KMS-11 (cell line): ENCODE measurements at regions not wholly inside any gene's neighbourhood (a gene's known extent, or its start where the extent isn't known, plus 50 kb on each side); places are given as distances from the start of the nearest gene placed in this dataset.
"Not testable (repeated sequence)": the region's sequence is repeated elsewhere in the genome, so short reads cannot be mapped to it uniquely, and the experiment has no call there.

Source experiments
- H2AFZ ChIP-seq: fragments of 200-600 bp; sonication (generic); 2 replicates; pipeline ENCODE4 v1.6.1; 2016; ENCODE audit warnings: antibody characterized with exemption, mixed run types, low read depth
- H3K27ac ChIP-seq: fragments of 200-600 bp; sonication (generic); 2 replicates; pipeline ENCODE4 v1.6.1; 2016; ENCODE audit warnings: mild to moderate bottlenecking, mixed run types
- H3K27me3 ChIP-seq: fragments of 200-600 bp; sonication (generic); 2 replicates; pipeline ENCODE4 v1.6.1; 2017; ENCODE audit warnings: mild to moderate bottlenecking, low read depth, mixed run types, moderate library complexity; ENCODE audit not compliant: insufficient read depth
- H3K36me3 ChIP-seq: fragments of 200-600 bp; sonication (generic); 2 replicates; pipeline ENCODE4 v1.6.1; 2017; ENCODE audit warnings: mild to moderate bottlenecking, mixed run types; ENCODE audit not compliant: insufficient read depth
- H3K4me1 ChIP-seq: fragments of 200-600 bp; sonication (generic); 2 replicates; pipeline ENCODE4 v1.6.1; 2016; ENCODE audit warnings: mild to moderate bottlenecking, low read depth, mixed run types; ENCODE audit not compliant: poor library complexity, severe bottlenecking
- H3K4me2 ChIP-seq: fragments of 200-600 bp; sonication (generic); 2 replicates; pipeline ENCODE4 v1.7.0; 2016; ENCODE audit warnings: mild to moderate bottlenecking, mixed run types
- H3K4me3 ChIP-seq: fragments of 200-600 bp; sonication (generic); IDR thresholded peaks from 2 replicates; pipeline ENCODE4 v1.6.1; 2017; ENCODE audit warnings: low read depth, low read length, mixed read lengths; ENCODE audit not compliant: insufficient read depth
- H3K79me2 ChIP-seq: fragments of 200-600 bp; sonication (generic); 2 replicates; pipeline ENCODE4 v1.6.1; 2016; ENCODE audit warnings: low read depth, mixed run types; ENCODE audit not compliant: insufficient read depth
- H3K9ac ChIP-seq: fragments of 200-600 bp; sonication (generic); 2 replicates; pipeline ENCODE4 v1.6.1; 2016; ENCODE audit warnings: mild to moderate bottlenecking, mixed run types
- H4K20me1 ChIP-seq: fragments of 200-600 bp; sonication (generic); 2 replicates; pipeline ENCODE4 v1.6.1; 2016; ENCODE audit warnings: mild to moderate bottlenecking, mixed run types; ENCODE audit not compliant: insufficient read depth
- CTCF ChIP-seq: fragments of 200-600 bp; sonication (generic); conservative IDR thresholded peaks from 2 replicates; pipeline ENCODE4 v1.6.1; 2017; ENCODE audit warnings: low read depth, mild to moderate bottlenecking, antibody characterized with exemption, low read length, moderate library complexity, mixed read lengths

- Histone ChIP-seq H3K9ac (no peak overlapping the region), H3K27ac (no peak overlapping the region), H3K36me3 (no peaks in the 10 kb centered on the region), H3K4me1 (no peaks in the 10 kb centered on the region), H2AFZ (no peak overlapping the region), H3K79me2 (no peaks in the 10 kb centered on the region), H3K4me3 (no peak overlapping the region), H3K4me2 (no peak overlapping the region), H4K20me1 (no peaks in the 10 kb centered on the region), H3K27me3 (no peaks in the 10 kb centered on the region)
- no peak for TF ChIP-seq CTCF
Measured at GRCh38 chr5:67770431-67771025, 445.0 kb upstream of the PIK3R1 start.

GRCh38 chr5:67765697-67766096 is 449.9 kb upstream of the PIK3R1 start:
- H3K36me3 ChIP-seq, result no peaks in the 10 kb centered on the region
- H3K4me3 ChIP-seq, result no peak overlapping the region
- no peak for TF ChIP-seq CTCF
- H3K27me3 ChIP-seq, result no peaks in the 10 kb centered on the region
- no peak overlapping the region for H2AFZ ChIP-seq
- no peak overlapping the region for H3K27ac ChIP-seq
- H3K9ac ChIP-seq, result no peak overlapping the region
- no peaks in the 10 kb centered on the region for H3K4me1 ChIP-seq
- H3K79me2 ChIP-seq, result no peaks in the 10 kb centered on the region
- no peak overlapping the region for H3K4me2 ChIP-seq
- no peaks in the 10 kb centered on the region for H4K20me1 ChIP-seq

- not testable (repeated sequence) for H4K20me1 ChIP-seq, H3K4me3 ChIP-seq, H3K27ac ChIP-seq, H3K4me1 ChIP-seq, H3K4me2 ChIP-seq, H3K36me3 ChIP-seq, H3K27me3 ChIP-seq, H3K9ac ChIP-seq, H3K79me2 ChIP-seq, H2AFZ ChIP-seq
Measured at GRCh38 chr5:67757771-67758170, 457.8 kb upstream of the PIK3R1 start.

- H3K4me2 ChIP-seq, result no peak overlapping the region
- H2AFZ ChIP-seq, result no peak overlapping the region
- no peak for TF ChIP-seq CTCF
Measured at GRCh38 chr5:67752357-67752708, 463.2 kb upstream of the PIK3R1 start.

GRCh38 chr5:67748165-67748690 is 467.3 kb upstream of the PIK3R1 start:
- Histone ChIP-seq H4K20me1 (peaks cover 4% of the 10 kb centered on the region; the same call in 1 of the 2 replicates), H3K4me3 (no peak overlapping the region), H3K27me3 (no peaks in the 10 kb centered on the region), H3K79me2 (no peaks in the 10 kb centered on the region), H2AFZ (no peak overlapping the region), H3K4me2 (no peak overlapping the region), H3K27ac (no peak overlapping the region), H3K4me1 (no peaks in the 10 kb centered on the region), H3K9ac (no peak overlapping the region), H3K36me3 (no peaks in the 10 kb centered on the region)
- no peak for TF ChIP-seq CTCF

More at GRCh38 chr5:67752357-67752708, 463.2 kb upstream of the PIK3R1 start:
- no peak overlapping the region for H3K9ac ChIP-seq
- no peaks in the 10 kb centered on the region for H3K4me1 ChIP-seq
- no peak overlapping the region for H3K4me3 ChIP-seq
- no peaks in the 10 kb centered on the region for H3K36me3 ChIP-seq
- H3K79me2 ChIP-seq, result no peaks in the 10 kb centered on the region
- H4K20me1 ChIP-seq, result no peaks in the 10 kb centered on the region
- no peak overlapping the region for H3K27ac ChIP-seq
- no peaks in the 10 kb centered on the region for H3K27me3 ChIP-seq
